Thyroid gland (tissue), 4 donors: ENCODE measurements at regions not wholly inside any gene's neighbourhood (a gene's known extent, or its start where the extent isn't known, plus 50 kb on each side); places are given as distances from the start of the nearest gene placed in this dataset.

Source experiments
- CTCF ChIP-seq, 6 experiments: fragments of 200-600 bp in 3 of 6; fragments of 450-650 bp in 3 of 6; sonication (generic) in 3 of 6; IDR thresholded peaks; one replicate each; pipeline ENCODE4 v1.5.1; 2016 to 2019; ENCODE audit warnings: antibody characterized with exemption in 6 of 6, mild to moderate bottlenecking in 2 of 6, inconsistent platforms in 1 of 6, moderate library complexity in 1 of 6
- POLR2A ChIP-seq, 2 donors: fragments of 450-650 bp; IDR thresholded peaks; one replicate each; pipeline ENCODE4 v1.6.1; 2017; ENCODE audit warnings: antibody characterized with exemption in 2 of 2, mild to moderate bottlenecking in 2 of 2, moderate library complexity in 1 of 2

- no peak for TF ChIP-seq CTCF (IDR thresholded peaks at IDR 0.05)
- TF ChIP-seq POLR2A (IDR thresholded peaks at IDR 0.05): no peak
Measured at GRCh38 chr6:2505624-2506023, 245.1 kb downstream of the MYLK4 start.
